NCI-H446 (cell line): ENCODE measurements at regions not wholly inside any gene's neighbourhood (a gene's known extent, or its start where the extent isn't known, plus 50 kb on each side); places are given as distances from the start of the nearest gene placed in this dataset.

Experiments used
- DNase-seq, 2 experiments: peaks; one replicate each; lab custom pipeline; 2025; lab: John Stamatoyannopoulos, UW

DNA sequence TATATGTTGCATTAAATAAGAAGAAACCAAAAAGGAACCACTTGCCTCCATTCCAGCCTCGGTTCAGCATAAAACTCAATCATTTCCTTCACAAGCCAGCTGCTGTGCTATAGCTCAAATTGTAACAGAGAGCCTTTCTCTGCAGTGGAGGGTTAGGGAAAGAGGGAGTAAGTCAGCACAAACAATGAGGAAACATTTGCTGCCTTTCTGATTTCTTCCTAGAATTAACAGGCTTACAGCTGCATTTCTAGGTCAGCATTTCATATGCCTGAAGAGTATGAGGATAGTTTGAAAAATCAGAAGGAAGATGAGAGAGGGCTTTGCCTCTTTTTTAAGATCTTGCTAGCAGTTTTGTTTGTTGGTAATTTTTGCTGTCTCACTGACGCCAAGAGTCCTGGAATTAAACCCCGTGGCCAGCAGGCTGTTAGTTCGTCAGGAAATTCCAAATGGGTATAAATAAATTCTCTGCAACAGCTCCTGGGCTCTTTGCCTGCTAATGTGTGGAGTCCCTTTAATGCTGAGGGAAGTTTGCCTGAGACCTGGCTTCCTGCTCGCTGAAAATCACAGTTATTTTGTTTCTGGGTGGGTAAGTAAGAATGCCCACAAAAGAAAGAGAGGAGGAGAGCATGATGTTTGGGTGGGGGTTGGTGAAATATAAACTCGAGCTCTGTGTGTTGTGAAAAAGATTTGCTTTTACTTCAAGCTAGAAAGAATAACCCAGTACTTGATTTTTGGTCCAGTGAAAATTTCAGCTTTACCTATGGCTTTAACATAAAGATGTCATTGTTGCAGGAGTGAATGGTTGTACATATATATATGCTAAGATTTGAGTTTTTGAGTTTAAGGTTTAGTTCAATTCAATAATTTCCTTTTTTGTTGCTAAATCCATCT, 148.1 kb upstream of the DMRT1 start:
- DNase-seq, result no peak

DNA sequence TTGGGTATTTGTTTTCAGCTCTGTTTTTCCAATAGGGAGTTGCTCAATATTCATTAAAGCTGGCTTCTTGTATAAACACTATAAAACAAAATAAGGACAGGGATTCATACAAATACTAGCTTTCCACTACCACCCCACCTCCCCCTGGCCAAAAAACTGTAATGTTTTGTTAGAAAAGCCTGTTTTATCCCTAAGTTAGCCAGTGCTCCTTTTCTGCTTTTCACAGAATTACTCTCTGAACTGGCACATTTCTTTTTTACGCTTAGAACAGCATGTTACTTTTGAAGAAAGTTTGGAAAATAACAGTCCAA, 147.4 kb upstream of the DMRT1 start:
- DNase-seq, result no peak

DNA sequence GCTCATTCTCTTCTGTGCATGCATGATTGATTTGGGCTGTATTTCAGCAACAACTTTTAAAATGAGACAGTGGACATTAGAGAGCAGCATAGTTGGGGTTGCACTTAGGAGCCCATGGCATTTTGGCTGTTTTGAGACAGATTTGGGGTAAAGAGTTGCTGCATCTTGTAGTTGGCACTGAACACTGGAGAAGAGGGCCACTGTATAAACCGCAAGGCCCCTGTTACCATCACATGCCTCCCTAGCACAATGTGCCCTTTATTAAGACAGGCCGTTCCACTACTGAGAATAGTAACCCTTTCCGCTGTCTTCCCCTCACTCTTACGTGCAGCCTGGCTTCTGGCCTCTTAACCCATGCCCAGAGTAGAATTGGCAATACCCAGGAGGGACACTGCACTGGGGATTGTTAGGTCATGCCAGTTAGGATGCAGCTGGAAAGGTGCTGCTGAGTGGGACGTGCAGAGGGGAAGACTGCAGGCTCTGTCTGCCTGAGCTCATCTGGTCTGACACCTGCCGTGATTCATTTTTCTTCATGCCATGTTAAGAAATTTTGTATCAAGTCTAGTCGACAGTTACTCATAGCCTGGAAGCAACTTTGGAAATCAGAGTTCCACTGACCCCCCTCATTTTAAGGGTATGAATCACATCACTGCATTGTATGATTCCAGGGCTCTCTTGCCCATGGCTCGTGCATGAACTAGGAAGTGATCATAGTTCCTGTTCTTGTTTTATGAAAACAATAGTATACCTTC, 146.9 kb upstream of the DMRT1 start:
- DNase-seq, result no peak

DNA sequence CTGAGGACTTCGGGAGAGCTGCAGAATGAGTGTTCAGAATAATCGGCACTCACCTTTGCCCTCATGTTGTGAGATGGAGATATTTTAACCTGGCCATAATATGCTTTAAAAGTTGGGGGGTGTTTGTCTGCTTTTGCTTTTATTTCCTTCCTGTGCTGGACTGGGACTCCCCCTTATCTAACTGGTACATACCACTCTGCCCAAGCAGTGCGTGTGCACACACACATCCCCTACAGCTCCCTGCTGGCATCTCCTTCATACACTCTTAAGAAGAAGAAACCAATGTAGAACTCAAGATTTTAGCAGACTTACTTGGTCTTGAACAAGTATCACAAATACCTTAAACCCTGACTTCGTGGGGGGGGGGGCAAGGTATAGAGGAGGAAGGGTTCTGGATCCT, 146.2 kb upstream of the DMRT1 start:
- no peak for DNase-seq

GRCh38 chr9:696332-697323, 144.9 kb upstream of the DMRT1 start:
- no peak for DNase-seq

- DNase-seq, result no peak
Observed at GRCh38 chr9:698276-698675, 143.2 kb upstream of the DMRT1 start.

- no peak for DNase-seq
Observed at GRCh38 chr9:698954-699353, 142.5 kb upstream of the DMRT1 start.

GRCh38 chr9:699396-699795, 142.1 kb upstream of the DMRT1 start:
- no peak for DNase-seq

DNA sequence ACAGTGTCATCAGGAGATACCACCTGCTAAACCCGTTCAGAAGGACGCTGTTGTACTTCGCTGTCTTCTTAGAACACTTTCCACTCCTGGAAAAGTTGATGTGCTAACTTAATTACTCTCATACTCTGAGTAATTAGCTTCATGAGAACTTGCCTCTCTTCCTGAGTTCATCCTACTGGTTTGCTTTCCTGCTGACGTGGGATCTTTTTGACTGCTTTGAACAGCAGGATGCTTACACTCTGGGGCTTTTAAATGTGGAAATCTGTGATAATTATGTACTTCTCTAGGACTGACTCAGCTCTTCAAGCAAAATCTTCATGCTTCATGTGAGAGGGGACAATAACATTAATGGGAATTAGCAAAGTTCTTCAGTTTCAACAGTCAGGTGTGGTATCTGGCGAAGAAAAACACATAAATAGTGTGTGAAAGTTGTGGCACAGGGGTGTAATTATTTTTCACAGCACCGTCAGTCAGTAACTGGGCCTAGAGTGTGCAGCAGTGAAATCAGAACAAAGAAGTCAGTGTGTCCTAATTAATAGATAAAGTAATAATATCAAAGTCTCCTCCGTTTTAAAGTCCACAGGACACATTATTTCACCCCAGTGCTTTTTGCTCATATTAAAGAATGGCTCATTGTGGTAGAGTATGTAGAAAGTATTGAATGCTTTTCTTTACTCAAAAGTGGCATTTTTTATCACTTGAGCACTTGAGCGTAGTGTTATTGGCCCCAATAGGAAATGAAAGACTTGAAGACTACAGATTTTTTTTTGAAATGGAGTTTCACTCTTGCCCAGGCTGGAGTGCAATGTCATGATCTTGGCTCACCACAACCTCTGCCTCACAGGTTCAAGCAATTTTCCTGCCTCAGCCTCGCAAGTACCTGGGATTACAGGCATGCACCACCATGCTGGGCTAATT, 140.9 kb upstream of the DMRT1 start:
- DNase-seq, result no peak

DNA sequence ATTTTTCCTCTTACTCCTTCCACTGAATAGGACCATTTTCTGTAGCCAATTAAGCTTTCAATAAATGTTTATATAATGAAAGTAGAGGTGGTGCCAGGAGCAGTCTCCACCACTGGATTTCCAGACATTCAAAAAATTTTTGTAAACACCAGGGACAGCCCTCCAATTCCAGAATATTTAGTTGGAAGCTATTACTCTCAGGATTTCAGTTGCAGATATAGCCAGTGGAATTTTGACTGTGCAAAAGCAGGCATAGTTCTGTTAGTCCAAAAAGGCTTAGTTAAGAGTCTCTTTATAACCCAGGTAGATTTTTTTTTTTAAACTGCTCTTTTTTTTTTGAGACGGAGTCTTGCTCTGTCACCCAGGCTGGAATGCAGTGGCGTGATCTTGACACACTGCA, 138.1 kb upstream of the DMRT1 start:
- DNase-seq, result no peak

- no peak for DNase-seq
Observed at GRCh38 chr9:706073-706472, 135.4 kb upstream of the DMRT1 start.

DNA sequence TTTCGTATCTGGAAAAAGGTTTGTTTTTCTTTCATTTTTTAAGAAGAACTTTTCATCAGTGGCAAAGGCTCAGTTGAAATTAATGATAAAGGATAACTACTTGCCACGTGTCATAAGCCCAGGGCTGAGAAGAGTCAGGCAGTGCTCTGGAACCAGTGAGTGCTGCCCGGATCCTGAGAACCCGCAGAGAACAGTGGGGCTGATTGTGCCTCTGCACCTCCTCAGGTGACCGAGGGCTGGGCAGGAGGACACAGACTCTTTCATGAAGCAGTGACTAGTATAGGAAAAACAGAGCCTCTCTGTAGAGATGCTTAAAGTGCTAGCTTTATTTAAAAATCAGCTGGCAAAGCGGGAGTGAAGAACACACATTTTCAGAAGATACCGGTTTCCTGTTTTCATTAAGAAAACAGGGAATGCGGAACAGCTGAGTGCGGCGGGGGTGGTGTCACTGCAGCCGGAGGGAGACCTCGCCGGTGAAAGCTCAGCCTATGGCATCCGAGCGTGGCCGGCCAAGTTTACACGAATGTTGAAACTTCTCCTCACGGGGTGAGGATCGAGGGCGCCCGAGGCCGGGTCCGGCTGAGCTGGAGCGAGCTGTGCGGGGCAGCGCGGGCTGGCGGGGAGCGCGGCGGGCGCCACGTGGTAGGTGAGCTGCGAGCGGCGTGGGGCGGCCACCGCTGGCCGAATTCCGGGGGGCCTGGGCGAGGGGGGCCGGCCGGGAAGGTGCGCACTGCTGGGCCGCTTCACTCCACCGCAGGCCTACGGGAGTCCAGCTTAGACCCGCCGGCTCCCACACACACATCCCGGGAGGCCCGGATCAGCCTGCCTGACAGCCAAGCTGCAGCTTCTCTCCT, 134.7 kb upstream of the DMRT1 start:
- no peak for DNase-seq

DNA sequence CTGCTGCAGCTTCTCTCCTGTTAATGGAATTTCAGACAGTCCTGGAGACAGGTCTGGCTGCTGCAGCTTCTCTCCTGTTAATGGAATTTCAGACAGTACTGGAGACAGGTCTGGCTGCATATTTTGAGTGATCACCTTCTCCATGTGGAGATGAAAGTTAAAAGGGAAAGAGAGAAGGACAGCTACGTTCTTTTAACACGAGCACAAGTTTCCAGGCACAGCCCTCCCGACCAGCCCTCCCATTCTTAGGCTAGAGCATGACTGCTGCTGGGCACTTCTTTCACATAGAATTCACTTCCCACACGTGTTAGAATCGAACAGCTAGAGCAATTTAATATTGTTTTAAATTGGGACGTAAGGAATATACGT, 133.3 kb upstream of the DMRT1 start:
- no peak for DNase-seq

DNA sequence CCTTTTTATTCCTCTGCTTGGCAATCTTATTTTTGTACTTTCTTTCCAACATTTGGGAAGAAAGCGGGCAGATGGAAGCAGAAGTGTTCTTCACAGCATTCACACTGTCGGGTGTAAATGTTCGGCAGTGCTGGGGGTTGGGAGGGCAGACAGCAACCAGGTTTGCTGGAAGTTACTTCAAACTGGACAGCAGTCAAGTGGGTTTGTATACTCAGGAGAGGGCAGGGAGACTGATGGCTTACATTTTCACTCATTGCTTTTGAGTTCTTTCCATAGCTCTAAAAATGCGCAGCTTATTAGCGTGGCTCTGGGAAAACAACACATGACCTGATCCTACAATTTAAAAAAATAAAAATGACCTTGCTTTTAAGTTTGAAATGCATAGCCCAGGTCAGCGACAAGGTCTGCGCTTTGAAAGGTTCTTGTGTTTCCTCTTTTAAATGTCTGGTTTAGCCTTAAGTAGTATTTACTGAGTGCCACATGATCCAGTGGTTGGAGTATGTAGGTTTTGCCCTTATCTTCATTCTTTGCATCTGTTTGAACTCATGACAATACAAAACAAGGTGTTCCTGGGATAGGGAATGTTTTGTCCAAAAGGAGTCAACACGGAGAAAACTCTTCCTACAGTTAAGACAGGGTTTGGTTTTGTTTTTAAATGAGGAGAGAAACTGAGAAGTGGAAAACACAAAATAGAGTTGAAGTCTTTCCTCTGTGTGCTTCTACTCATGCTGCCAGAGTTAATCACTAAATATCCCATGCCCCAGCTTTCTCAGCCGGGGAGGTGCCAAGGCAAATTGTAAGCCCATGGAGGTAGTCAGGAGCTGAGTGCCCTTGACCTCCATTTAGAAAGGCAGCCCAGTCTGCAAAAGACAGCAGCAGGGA, 132.7 kb upstream of the DMRT1 start:
- no peak for DNase-seq

DNA sequence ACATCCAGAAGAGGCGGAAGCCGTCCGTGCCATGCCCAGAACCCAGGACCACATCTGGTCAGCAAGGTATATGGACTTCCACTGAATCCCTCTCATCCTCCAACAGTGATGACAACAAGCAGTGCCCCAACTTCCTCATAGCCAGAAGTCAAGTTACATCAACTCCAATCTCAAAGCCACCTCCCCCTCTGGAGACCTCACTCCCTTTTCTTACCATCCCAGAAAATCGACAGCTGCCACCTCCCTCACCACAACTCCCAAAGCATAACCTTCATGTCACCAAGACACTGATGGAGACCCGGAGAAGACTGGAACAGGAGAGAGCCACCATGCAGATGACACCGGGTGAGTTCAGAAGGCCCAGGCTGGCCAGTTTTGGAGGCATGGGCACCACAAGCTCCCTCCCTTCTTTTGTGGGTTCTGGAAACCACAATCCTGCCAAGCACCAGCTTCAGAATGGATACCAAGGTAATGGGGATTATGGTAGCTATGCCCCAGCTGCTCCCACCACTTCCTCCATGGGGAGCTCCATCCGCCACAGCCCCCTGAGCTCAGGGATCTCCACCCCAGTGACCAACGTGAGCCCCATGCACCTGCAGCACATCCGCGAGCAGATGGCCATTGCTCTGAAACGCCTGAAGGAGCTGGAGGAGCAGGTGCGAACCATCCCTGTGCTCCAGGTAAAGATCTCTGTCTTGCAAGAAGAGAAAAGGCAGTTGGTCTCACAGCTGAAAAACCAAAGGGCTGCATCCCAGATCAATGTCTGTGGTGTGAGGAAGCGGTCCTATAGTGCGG, 130.3 kb upstream of the DMRT1 start:
- no peak for DNase-seq

DNA sequence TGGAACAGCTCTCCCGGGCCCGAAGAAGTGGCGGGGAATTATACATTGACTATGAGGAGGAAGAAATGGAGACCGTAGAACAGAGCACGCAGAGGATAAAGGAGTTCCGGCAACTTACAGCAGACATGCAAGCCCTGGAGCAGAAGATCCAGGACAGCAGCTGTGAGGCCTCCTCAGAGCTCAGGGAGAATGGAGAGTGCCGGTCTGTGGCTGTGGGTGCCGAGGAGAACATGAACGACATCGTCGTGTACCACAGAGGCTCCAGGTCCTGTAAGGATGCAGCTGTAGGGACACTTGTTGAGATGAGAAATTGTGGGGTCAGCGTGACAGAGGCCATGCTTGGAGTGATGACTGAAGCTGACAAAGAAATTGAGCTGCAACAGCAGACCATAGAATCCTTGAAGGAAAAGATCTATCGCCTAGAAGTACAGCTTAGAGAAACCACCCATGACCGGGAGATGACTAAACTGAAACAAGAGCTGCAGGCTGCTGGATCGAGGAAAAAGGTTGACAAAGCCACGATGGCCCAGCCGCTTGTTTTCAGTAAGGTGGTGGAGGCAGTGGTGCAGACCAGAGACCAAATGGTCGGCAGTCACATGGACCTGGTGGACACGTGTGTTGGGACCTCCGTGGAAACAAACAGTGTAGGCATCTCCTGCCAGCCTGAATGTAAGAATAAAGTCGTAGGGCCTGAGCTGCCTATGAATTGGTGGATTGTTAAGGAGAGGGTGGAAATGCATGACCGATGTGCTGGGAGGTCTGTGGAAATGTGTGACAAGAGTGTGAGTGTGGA, 129.5 kb upstream of the DMRT1 start:
- no peak for DNase-seq

DNA sequence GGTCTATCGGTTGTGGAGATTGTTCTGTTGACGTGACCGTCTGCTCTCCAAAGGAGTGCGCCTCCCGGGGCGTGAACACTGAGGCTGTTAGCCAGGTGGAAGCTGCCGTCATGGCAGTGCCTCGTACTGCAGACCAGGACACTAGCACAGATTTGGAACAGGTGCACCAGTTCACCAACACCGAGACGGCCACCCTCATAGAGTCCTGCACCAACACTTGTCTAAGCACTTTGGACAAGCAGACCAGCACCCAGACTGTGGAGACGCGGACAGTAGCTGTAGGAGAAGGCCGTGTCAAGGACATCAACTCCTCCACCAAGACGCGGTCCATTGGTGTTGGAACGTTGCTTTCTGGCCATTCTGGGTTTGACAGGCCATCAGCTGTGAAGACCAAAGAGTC, 128.9 kb upstream of the DMRT1 start:
- no peak for DNase-seq

DNA sequence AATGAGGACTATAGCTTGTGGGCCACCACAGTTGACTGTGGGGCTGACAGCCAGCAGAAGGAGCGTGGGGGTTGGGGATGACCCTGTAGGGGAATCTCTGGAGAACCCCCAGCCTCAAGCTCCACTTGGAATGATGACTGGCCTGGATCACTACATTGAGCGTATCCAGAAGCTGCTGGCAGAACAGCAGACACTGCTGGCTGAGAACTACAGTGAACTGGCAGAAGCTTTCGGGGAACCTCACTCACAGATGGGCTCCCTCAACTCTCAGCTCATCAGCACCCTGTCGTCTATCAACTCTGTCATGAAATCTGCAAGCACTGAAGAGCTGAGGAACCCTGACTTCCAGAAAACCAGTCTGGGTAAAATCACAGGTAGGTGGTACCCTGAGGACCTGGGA, 128.4 kb upstream of the DMRT1 start:
- no peak for DNase-seq
